ENCODE measurements at regions not wholly inside any gene's neighbourhood (a gene's known extent, or its start where the extent isn't known, plus 50 kb on each side); places are given as distances from the start of the nearest gene placed in this dataset.

DNA sequence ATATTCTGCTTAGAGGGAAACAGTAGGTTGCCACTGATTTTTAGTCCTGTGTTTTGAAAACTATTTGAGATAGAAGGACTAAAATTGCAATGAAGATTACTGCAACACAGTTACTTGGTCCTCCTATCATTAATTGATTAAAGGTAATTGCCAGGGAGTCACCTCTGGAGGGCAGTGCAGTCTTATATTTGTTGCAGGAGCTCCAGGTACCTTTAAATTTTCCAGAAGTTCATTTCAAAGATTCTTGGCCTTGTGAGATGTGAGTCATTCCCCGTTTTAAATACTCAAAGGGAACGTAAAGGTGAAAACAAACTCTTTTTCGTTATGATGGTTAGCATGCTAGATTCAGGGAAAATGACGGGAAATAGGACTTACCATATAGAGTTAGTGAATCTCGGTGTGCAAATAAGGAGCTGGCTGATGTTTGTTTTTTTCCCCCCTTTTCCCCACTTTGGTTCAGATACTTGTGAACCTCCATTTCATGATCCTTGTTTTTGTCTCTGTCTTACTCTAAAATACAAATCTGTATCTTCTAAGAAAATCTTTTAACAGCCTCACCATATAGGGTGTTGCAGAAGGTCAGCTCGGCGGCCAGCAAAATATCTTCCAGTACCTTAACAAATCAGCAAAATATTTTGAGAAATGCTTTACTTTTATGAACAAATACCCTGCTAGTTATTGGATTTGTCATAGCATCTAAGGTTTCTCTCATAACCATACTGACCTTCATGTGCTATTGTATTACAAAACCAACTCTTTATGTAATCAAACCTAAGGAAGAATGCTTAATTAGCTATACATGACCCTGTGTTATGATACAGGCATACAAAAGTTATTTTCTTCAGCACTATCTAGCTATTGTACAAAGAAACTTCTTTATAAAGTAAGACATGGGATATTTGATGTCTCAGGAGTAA lies 143.0 kb upstream of the HDAC9 start:
- Histone ChIP-seq H3K4me3 (ENCODE audit: low read length) (no peak overlapping the region), H3K4me1 (ENCODE audit: low read length) (peaks cover 24% of the 10 kb centered on the region), H4K20me1 (ENCODE audit: insufficient read depth, low read length) (no peaks in the 10 kb centered on the region), H3K27ac (ENCODE audit: low read length) (no peak overlapping the region), H2AFZ (ENCODE audit: low read depth, low read length) (no peak overlapping the region), H3K4me2 (ENCODE audit: low read length) (no peak overlapping the region), H3K9ac (ENCODE audit: low read length) (no peak overlapping the region), H3K79me2 (ENCODE audit: low read length) (no peaks in the 10 kb centered on the region), H3K9me3 (ENCODE audit: insufficient read depth, low read length) (no peaks in the 10 kb centered on the region), H3K36me3 (replicated peaks; ENCODE audit: low read depth, low read length) (no peaks in the 10 kb centered on the region), H3K27me3 (ENCODE audit: low read depth, low read length) (peaks cover 5% of the 10 kb centered on the region; the same call in 1 of the 2 replicates)
- no peak for TF ChIP-seq EZH2phosphoT487 (IDR thresholded peaks at IDR 0.05; ENCODE audit: low read depth)
- TF ChIP-seq, protein P1, sequence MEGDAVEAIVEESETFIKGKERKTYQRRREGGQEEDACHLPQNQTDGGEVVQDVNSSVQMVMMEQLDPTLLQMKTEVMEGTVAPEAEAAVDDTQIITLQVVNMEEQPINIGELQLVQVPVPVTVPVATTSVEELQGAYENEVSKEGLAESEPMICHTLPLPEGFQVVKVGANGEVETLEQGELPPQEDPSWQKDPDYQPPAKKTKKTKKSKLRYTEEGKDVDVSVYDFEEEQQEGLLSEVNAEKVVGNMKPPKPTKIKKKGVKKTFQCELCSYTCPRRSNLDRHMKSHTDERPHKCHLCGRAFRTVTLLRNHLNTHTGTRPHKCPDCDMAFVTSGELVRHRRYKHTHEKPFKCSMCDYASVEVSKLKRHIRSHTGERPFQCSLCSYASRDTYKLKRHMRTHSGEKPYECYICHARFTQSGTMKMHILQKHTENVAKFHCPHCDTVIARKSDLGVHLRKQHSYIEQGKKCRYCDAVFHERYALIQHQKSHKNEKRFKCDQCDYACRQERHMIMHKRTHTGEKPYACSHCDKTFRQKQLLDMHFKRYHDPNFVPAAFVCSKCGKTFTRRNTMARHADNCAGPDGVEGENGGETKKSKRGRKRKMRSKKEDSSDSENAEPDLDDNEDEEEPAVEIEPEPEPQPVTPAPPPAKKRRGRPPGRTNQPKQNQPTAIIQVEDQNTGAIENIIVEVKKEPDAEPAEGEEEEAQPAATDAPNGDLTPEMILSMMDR (IDR thresholded peaks at IDR 0.05; ENCODE audit: low read depth, low read length), result peak; percentile 76

DNA sequence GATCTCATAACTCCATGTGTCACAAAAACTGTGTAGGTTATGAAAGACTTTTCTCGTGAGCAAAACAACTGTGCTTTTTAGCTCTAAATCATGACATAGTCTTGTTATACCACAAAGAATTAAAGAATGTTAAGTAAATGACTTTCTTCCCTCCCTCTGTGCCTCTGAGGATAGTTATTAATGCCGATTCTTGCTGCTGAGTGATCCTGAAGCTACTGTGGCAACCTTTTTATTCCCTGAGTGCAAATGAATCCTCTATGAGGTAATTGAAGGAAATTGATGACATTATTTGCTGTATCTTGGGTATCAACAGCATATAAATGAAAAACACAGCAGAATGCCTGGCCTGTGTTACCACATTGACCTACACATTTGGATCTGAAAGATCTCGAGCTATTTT lies 142.2 kb upstream of the HDAC9 start:
- Histone ChIP-seq H3K27ac (ENCODE audit: low read length) (no peak overlapping the region), H4K20me1 (ENCODE audit: insufficient read depth, low read length) (no peaks in the 10 kb centered on the region), H3K4me3 (ENCODE audit: low read length) (no peak overlapping the region), H2AFZ (ENCODE audit: low read depth, low read length) (0 out of 2 replicates have a peak overlapping the region, but pooled peaks have one; percentile 4), H3K27me3 (ENCODE audit: low read depth, low read length) (peaks cover 5% of the 10 kb centered on the region; the same call in 1 of the 2 replicates), H3K4me2 (ENCODE audit: low read length) (0 out of 2 replicates have a peak overlapping the region, but pooled peaks have one; percentile 8), H3K4me1 (ENCODE audit: low read length) (peaks cover 21% of the 10 kb centered on the region), H3K9ac (ENCODE audit: low read length) (no peak overlapping the region), H3K79me2 (ENCODE audit: low read length) (no peaks in the 10 kb centered on the region), H3K9me3 (ENCODE audit: insufficient read depth, low read length) (no peaks in the 10 kb centered on the region), H3K36me3 (replicated peaks; ENCODE audit: low read depth, low read length) (no peaks in the 10 kb centered on the region)
- TF ChIP-seq, protein P1 (IDR thresholded peaks at IDR 0.05; ENCODE audit: low read depth, low read length), result no peak
- TF ChIP-seq EZH2phosphoT487 (IDR thresholded peaks at IDR 0.05; ENCODE audit: low read depth), result no peak

DNA sequence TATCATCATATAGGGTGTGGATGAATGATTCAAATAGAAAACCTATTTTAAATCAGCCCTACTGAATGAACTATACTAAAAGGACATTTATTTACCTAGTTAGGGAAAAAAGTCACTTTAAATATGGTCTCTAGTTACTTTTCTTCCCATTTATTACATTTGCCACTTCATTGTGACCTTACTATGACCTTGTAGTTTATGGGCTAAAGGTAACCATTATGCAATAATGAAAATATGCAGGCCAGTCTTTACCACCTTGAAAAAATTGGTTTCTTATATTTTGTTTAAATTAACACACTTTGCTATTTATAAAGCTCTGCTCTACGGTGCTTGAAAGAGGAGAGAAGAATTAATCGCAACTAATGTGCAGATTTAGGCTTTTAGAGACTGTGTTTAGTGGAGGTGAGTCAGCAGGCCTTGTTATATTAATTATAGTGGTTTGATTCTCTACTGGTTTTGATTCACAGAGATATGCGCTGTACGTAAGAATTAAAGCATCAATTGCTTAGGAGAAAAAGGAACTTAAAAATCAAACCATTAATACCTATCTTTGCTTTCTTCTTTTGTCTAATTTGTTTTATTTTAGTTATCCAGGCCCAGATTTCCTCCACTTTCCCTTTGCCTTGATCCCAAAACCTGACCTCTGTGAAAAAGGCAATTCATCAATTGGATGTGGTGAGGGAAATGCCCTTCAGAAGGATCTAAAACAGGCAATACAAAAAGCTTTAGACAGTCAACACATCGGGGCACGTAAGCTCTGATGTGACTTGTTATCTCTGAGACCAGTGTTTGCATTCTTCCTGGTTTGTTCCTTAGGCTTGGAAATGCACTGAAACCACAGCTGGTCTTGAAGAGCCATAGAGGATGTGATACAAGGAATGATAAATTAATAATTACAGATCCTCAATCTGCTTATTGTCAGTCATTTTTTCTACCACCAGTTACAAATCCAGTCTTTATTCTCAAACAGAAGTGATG lies 141.2 kb upstream of the HDAC9 start:
- Histone ChIP-seq H3K79me2 (ENCODE audit: low read length) (no peaks in the 10 kb centered on the region), H3K27ac (ENCODE audit: low read length) (no peak overlapping the region), H4K20me1 (ENCODE audit: insufficient read depth, low read length) (no peaks in the 10 kb centered on the region), H3K36me3 (replicated peaks; ENCODE audit: low read depth, low read length) (no peaks in the 10 kb centered on the region), H2AFZ (ENCODE audit: low read depth, low read length) (no peak overlapping the region), H3K4me3 (ENCODE audit: low read length) (no peak overlapping the region), H3K4me2 (ENCODE audit: low read length) (no peak overlapping the region), H3K27me3 (ENCODE audit: low read depth, low read length) (peaks cover 5% of the 10 kb centered on the region; the same call in 1 of the 2 replicates), H3K4me1 (ENCODE audit: low read length) (peaks cover 21% of the 10 kb centered on the region), H3K9ac (ENCODE audit: low read length) (no peak overlapping the region), H3K9me3 (ENCODE audit: insufficient read depth, low read length) (no peaks in the 10 kb centered on the region)
- TF ChIP-seq, protein P1 (IDR thresholded peaks at IDR 0.05; ENCODE audit: low read depth, low read length), result no peak
- TF ChIP-seq EZH2phosphoT487 (IDR thresholded peaks at IDR 0.05; ENCODE audit: low read depth), result no peak
